ENCODE measurements at regions not wholly inside any gene's neighbourhood (a gene's known extent, or its start where the extent isn't known, plus 50 kb on each side); places are given as distances from the start of the nearest gene placed in this dataset.

GRCh38 chr18:79598633-79599175 lies 80.9 kb upstream of the CTDP1 start (continued):
- TF ChIP-seq CTCF (IDR thresholded peaks at IDR 0.05; ENCODE audit: low read depth, low read length, missing input control) (no peak), MAX (IDR thresholded peaks at IDR 0.05) (no peak), YY1 (IDR thresholded peaks at IDR 0.05) (no peak), RAD21 (IDR thresholded peaks at IDR 0.05) (no peak)

- H3K4me3 ChIP-seq (ENCODE audit: low read depth in 1 of 3, low read length in 3 of 3), result no peak overlapping the region
- H3K36me3 ChIP-seq (ENCODE audit: control insufficient read depth in 4 of 4, insufficient read depth in 3 of 4, low read depth in 1 of 4, low read length in 3 of 4), result no peaks in the 10 kb centered on the region
- H3K4me1 ChIP-seq (ENCODE audit: control insufficient read depth in 4 of 4, insufficient read depth in 4 of 4, low read length in 3 of 4), result no peaks in the 10 kb centered on the region
- no peak for TF ChIP-seq CTCF (IDR thresholded peaks at IDR 0.05; ENCODE audit: low read depth, low read length, missing input control)
- WGBS, result 65% methylated on average over 19 of the region's 19 CpGs
- DNase-seq (ENCODE audit: low spot score), result no peak
- H3K27me3 ChIP-seq (ENCODE audit: control insufficient read depth in 4 of 4, insufficient read depth in 4 of 4, low read length in 3 of 4), result peaks cover 0 to 7% (median 0%) of the 10 kb centered on the region in 4 donors
- no peak overlapping the region for H3K9ac ChIP-seq (ENCODE audit: low read depth in 1 of 2, low read length in 2 of 2)
- no peak overlapping the region for H3K27ac ChIP-seq (ENCODE audit: low read depth in 1 of 2, low read length in 2 of 2)
- H3K9me3 ChIP-seq (ENCODE audit: control insufficient read depth in 4 of 4, low read length in 3 of 4), result peaks cover 0 to 4% (median 0%) of the 10 kb centered on the region in 4 donors
Measured at GRCh38 chr18:79599441-79599931, 80.1 kb upstream of the CTDP1 start.

- Histone ChIP-seq H3K36me3 (ENCODE audit: control insufficient read depth in 4 of 4, insufficient read depth in 3 of 4, low read depth in 1 of 4, low read length in 3 of 4) (no peaks in the 10 kb centered on the region), H3K9me3 (ENCODE audit: control insufficient read depth in 4 of 4, low read length in 3 of 4) (peaks cover 0 to 4% (median 0%) of the 10 kb centered on the region in 4 donors), H3K27me3 (ENCODE audit: control insufficient read depth in 4 of 4, insufficient read depth in 4 of 4, low read length in 3 of 4) (peaks cover 0 to 7% (median 0%) of the 10 kb centered on the region in 4 donors), H3K27ac (ENCODE audit: low read depth in 1 of 2, low read length in 2 of 2) (no peak overlapping the region), H3K9ac (ENCODE audit: low read depth in 1 of 2, low read length in 2 of 2) (no peak overlapping the region), H3K4me3 (ENCODE audit: low read depth in 1 of 3, low read length in 3 of 3) (no peak overlapping the region), H3K4me1 (ENCODE audit: control insufficient read depth in 4 of 4, insufficient read depth in 4 of 4, low read length in 3 of 4) (no peaks in the 10 kb centered on the region)
- no peak for DNase-seq (ENCODE audit: low spot score)
- 81% methylated on average over 6 of the region's 6 CpGs for WGBS
- TF ChIP-seq YY1 (IDR thresholded peaks at IDR 0.05) (no peak), FOXA1 (IDR thresholded peaks at IDR 0.05) (no peak), RAD21 (IDR thresholded peaks at IDR 0.05) (no peak), ZBTB33 (IDR thresholded peaks at IDR 0.05) (no peak), CTCF (IDR thresholded peaks at IDR 0.05; ENCODE audit: low read depth, low read length, missing input control) (no peak), HNF4G (IDR thresholded peaks at IDR 0.05) (no peak), ATF3 (IDR thresholded peaks at IDR 0.05) (no peak), EGR1 (IDR thresholded peaks at IDR 0.05; ENCODE audit: low read depth in 2 of 2) (no peak), FOXA2 (IDR thresholded peaks at IDR 0.05) (no peak), SP1 (IDR thresholded peaks at IDR 0.05) (no peak), JUND (IDR thresholded peaks at IDR 0.05) (no peak), HNF4A (conservative IDR thresholded peaks at IDR 0.05) (no peak), RXRA (IDR thresholded peaks at IDR 0.05) (no peak), GABPA (IDR thresholded peaks at IDR 0.05 in 1 of 2, conservative IDR thresholded peaks at IDR 0.05 in 1 of 2) (no peak), MAX (IDR thresholded peaks at IDR 0.05) (no peak), NR2F2 (IDR thresholded peaks at IDR 0.05) (no peak), REST (IDR thresholded peaks at IDR 0.05) (no peak)
Measured at GRCh38 chr18:79600141-79600540, 79.5 kb upstream of the CTDP1 start.

All from liver (tissue), 8 donors.